Common myeloid progenitor, CD34-positive (primary cell): ENCODE measurements at regions not wholly inside any gene's neighbourhood (a gene's known extent, or its start where the extent isn't known, plus 50 kb on each side); places are given as distances from the start of the nearest gene placed in this dataset.

ENCODE experiments used
- CTCF ChIA-PET: fragments of 350-600 bp; sonication (Branson Sonifier 250); formaldehyde crosslinking; loops from one replicate; lab custom pipeline; 2021; ENCODE audit warnings: antibody characterized with exemption; lab: Charles Lee
- POLR2A ChIA-PET: fragments of 350-600 bp; sonication (Branson Sonifier 250); formaldehyde crosslinking; loops from one replicate; lab custom pipeline; 2021; ENCODE audit warnings: antibody characterized with exemption; lab: Charles Lee
- DNase-seq, 3 donors: peaks; one replicate each; pipeline versions ENCODE4 v3.0.0 to v3.0.0-alpha.2; 2013
- H3K27ac ChIP-seq, 2 experiments: 1 replicate in 1 of 2; 2 replicates in 1 of 2; pipeline ENCODE4 v1.7.0; 2013; ENCODE audit warnings: inconsistent platforms in 2 of 2, low read length in 2 of 2, mild to moderate bottlenecking in 2 of 2, low read depth in 1 of 2, moderate library complexity in 1 of 2; ENCODE audit not compliant: severe bottlenecking in 2 of 2, insufficient read depth in 1 of 2, poor library complexity in 1 of 2
- H3K27me3 ChIP-seq, 5 experiments: replicated peaks in 2 of 5; 1 replicate in 3 of 5; 2 replicates in 2 of 5; pipeline versions ENCODE4 v1.6.1 to v1.7.0; 2013; ENCODE audit warnings: low read length in 4 of 5, mild to moderate bottlenecking in 2 of 5, moderate library complexity in 2 of 5, inconsistent platforms in 1 of 5; ENCODE audit not compliant: insufficient read depth in 5 of 5, control insufficient read depth in 4 of 5
- H3K36me3 ChIP-seq, 4 experiments: 1 replicate in 2 of 4; 2 replicates in 2 of 4; pipeline versions ENCODE4 v1.6.1 to v1.7.0; 2013; ENCODE audit warnings: low read length in 3 of 4, control low read depth in 1 of 4, mild to moderate bottlenecking in 1 of 4; ENCODE audit not compliant: control insufficient read depth in 4 of 4, insufficient read depth in 4 of 4
- H3K4me1 ChIP-seq, 4 experiments: 1 replicate in 3 of 4; 2 replicates in 1 of 4; pipeline versions ENCODE4 v1.6.1 to v1.7.1; 2013; ENCODE audit warnings: low read length in 3 of 4, mild to moderate bottlenecking in 3 of 4, control low read depth in 1 of 4, inconsistent platforms in 1 of 4, moderate library complexity in 1 of 4; ENCODE audit not compliant: control insufficient read depth in 4 of 4, insufficient read depth in 4 of 4; ENCODE audit errors: control extremely low read depth in 1 of 4
- H3K4me3 ChIP-seq, 7 experiments: 1 replicate in 4 of 7; 2 replicates in 3 of 7; pipeline versions ENCODE4 v1.5.1 to v1.7.0; 2013; ENCODE audit warnings: mild to moderate bottlenecking in 7 of 7, low read length in 6 of 7, moderate library complexity in 6 of 7, inconsistent platforms in 2 of 7, low read depth in 2 of 7, control low read depth in 1 of 7; ENCODE audit not compliant: insufficient read depth in 4 of 7, control insufficient read depth in 1 of 7; ENCODE audit errors: extremely low read depth in 1 of 7
- H3K9me3 ChIP-seq, 5 experiments: 1 replicate in 4 of 5; 2 replicates in 1 of 5; pipeline versions ENCODE4 v1.6.1 to v1.7.1; 2013; ENCODE audit warnings: low read length in 4 of 5, mild to moderate bottlenecking in 2 of 5, inconsistent platforms in 1 of 5, low read depth in 1 of 5, moderate library complexity in 1 of 5; ENCODE audit not compliant: control insufficient read depth in 4 of 5, insufficient read depth in 2 of 5; ENCODE audit errors: control extremely low read depth in 1 of 5
- WGBS: methylation state at CpG from one replicate; pipeline ENCODE4 v1.1.5; 2013; ENCODE audit not compliant: insufficient coverage; 5-methylcytosine and 5-hydroxymethylcytosine counted together

- no peak overlapping the region for H3K4me3 ChIP-seq
- 82% methylated on average over 4 of the region's 4 CpGs for WGBS
- H3K27me3 ChIP-seq = no peaks in the 10 kb centered on the region
- H3K9me3 ChIP-seq = no peaks in the 10 kb centered on the region
- H3K27ac ChIP-seq = no peak overlapping the region
- H3K4me1 ChIP-seq = no peaks in the 10 kb centered on the region
- ChIA-PET CTCF (no interaction called here), POLR2A (no interaction called here)
- no peaks in the 10 kb centered on the region for H3K36me3 ChIP-seq
- no peak for DNase-seq
Measured at GRCh38 chr4:178068136-178068535, 625.9 kb upstream of the AGA start.

- Histone ChIP-seq H3K27me3 (no peaks in the 10 kb centered on the region), H3K4me1 (no peaks in the 10 kb centered on the region), H3K27ac (no peak overlapping the region), H3K4me3 (no peak overlapping the region), H3K9me3 (no peaks in the 10 kb centered on the region), H3K36me3 (no peaks in the 10 kb centered on the region)
- no CpG with 5 or more reads among the region's 1 CpG for WGBS
- no peak for DNase-seq
- ChIA-PET POLR2A (no interaction called here), CTCF (no interaction called here)
Measured at GRCh38 chr4:178070163-178070562, 627.9 kb upstream of the AGA start.

- WGBS = no CpG with 5 or more reads among the region's 1 CpG
- CTCF ChIA-PET = interaction anchor here (1.0 kb wide), 1 partner anchor 9 kb away, joined by 3 read pairs; no protein-coding TSS in a partner anchor
Measured at GRCh38 chr4:178080312-178080711, 638.1 kb upstream of the AGA start.

GRCh38 chr4:178081176-178081575 lies 638.9 kb upstream of the AGA start:
- Histone ChIP-seq H3K27ac (no peak overlapping the region), H3K4me3 (no peak overlapping the region), H3K36me3 (no peaks in the 10 kb centered on the region), H3K4me1 (no peaks in the 10 kb centered on the region), H3K9me3 (no peaks in the 10 kb centered on the region), H3K27me3 (no peaks in the 10 kb centered on the region)
- no peak for DNase-seq
- POLR2A ChIA-PET = no interaction called here
- 86% methylated on average over 2 of the region's 2 CpGs for WGBS
- CTCF ChIA-PET = no interaction called here

More at GRCh38 chr4:178080312-178080711, 638.1 kb upstream of the AGA start:
- Histone ChIP-seq H3K27ac (no peak overlapping the region), H3K27me3 (no peaks in the 10 kb centered on the region), H3K36me3 (no peaks in the 10 kb centered on the region), H3K4me3 (no peak overlapping the region), H3K4me1 (no peaks in the 10 kb centered on the region), H3K9me3 (no peaks in the 10 kb centered on the region)
- POLR2A ChIA-PET = no interaction called here
- DNase-seq = no peak

- CTCF ChIA-PET = no interaction called here
- DNase-seq = no peak
- Histone ChIP-seq H3K9me3 (no peaks in the 10 kb centered on the region), H3K4me3 (no peak overlapping the region), H3K36me3 (no peaks in the 10 kb centered on the region), H3K4me1 (no peaks in the 10 kb centered on the region), H3K27ac (no peak overlapping the region), H3K27me3 (no peaks in the 10 kb centered on the region)
- POLR2A ChIA-PET = no interaction called here
- 88% methylated on average over 3 of the region's 3 CpGs for WGBS
Measured at GRCh38 chr4:178081896-178082295, 639.7 kb upstream of the AGA start.

- no CpG with 5 or more reads among the region's 1 CpG for WGBS
- Histone ChIP-seq H3K27me3 (no peaks in the 10 kb centered on the region), H3K4me1 (no peaks in the 10 kb centered on the region), H3K27ac (no peak overlapping the region), H3K4me3 (no peak overlapping the region), H3K36me3 (no peaks in the 10 kb centered on the region), H3K9me3 (no peaks in the 10 kb centered on the region)
- DNase-seq = no peak
- CTCF ChIA-PET = no interaction called here
- POLR2A ChIA-PET = no interaction called here
Measured at GRCh38 chr4:178082906-178083305, 640.7 kb upstream of the AGA start.

GRCh38 chr4:178083968-178084367 lies 641.7 kb upstream of the AGA start:
- no peaks in the 10 kb centered on the region for H3K9me3 ChIP-seq
- POLR2A ChIA-PET = no interaction called here
- no peak for DNase-seq
- no peaks in the 10 kb centered on the region for H3K27me3 ChIP-seq
- no peak overlapping the region for H3K4me3 ChIP-seq
- WGBS = no CpG with 5 or more reads among the region's 5 CpGs
- H3K27ac ChIP-seq = no peak overlapping the region
- no peaks in the 10 kb centered on the region for H3K4me1 ChIP-seq
- CTCF ChIA-PET = no interaction called here
- no peaks in the 10 kb centered on the region for H3K36me3 ChIP-seq
